NOMO-1 treated with dmso at 0.1 percent for 144 hours (cell line): ENCODE measurements at regions not wholly inside any gene's neighbourhood (a gene's known extent, or its start where the extent isn't known, plus 50 kb on each side); places are given as distances from the start of the nearest gene placed in this dataset.
"Not testable (repeated sequence)": the region's sequence is repeated elsewhere in the genome, so short reads cannot be mapped to it uniquely, and the experiment has no call there.

Source experiments
- DNase-seq: peaks from one replicate; lab custom pipeline; 2025; ENCODE audit not compliant: unreplicated experiment; lab: John Stamatoyannopoulos, UW

DNA sequence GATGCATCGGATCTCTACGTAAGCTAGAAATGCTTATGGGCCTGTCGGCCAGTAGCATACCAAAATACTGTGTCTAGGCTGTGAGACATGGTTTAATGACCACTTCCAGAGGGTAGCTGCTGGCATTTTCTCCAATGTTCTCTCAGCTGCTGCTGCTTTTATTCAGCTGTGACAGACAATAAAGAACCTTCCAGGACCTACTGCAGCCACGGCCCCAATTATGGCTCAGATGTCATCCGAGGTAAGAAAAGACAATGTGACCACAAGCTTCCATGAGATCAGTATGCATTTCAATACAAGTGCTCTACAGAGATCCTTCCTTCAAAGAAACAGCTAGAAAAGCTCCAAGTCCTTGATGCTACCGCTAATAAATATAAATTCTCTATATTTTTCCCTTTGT, 256.2 kb downstream of the SDHAF3 start:
- DNase-seq: no peak

DNA sequence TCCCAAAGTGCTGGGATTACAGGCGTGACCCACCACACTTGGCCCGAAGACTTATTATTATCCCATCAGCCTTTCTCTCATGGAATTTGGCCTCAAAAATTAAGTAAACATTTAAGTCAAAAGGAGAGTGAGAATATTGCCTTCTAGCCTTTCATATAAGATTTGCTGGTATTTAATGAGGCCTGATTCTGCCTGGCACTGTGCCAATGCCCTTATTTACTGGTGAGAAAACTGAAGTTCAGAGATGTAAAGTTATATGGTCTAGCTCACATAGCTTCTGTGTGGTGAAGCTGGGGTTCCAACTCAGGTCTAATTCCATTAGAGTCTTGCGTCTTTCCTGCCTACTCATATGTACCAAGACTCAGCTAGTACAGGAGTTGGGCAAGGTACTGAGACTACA, 260.2 kb downstream of the SDHAF3 start:
- DNase-seq: no peak

DNA sequence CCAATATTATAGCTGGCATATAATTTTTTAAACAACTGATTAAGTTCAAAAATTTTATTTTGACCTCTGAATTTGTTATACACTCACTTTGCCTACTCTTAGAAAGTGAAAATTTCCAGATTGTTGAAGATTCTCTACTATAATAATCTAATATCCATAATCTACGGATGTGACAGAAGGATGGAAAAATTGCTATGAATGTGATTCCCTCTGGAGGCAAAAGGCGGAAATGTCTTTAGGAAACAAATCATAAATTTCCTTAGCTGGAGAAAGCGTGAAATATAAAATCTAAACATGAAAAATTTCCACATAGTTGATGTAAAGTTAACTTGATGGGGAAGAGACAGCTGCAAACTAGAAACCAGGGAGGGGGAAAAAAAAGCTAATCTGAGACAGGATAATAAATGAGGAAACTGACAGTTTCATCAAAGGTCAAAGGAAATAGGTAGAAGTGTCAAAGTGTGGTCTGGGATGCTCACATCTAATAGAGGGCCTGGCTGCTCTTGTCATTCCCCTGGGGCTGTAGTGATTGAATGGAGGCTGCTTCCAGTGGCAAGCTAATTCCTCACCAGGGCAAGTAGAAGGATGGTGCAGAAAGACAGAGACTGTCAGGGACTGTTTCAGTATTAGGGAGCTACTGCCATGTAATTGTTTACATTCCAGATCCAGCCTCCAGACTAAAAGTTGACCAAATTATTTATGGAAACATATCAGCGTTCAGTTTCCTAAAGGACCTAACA, 264.5 kb downstream of the SDHAF3 start:
- DNase-seq: no peak

DNA sequence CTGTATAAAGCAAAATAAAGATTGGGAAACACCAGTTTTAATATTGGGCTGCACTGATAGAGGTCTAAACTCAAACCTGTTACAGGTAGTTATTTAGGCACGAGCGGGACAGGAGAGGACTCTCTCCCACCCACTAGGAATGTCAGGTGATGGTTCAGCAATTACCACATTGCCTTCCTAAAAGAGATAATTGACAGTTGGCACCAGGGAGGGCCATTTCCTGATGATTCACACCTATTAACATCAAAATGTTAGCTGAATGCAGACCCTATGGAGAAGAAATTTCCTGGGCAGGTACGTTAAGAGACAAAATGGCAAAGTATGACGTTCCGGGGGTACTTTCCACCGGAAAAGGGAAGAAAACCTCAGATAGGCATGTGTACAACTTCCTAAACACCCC, 272.6 kb downstream of the SDHAF3 start:
- no peak for DNase-seq

DNA sequence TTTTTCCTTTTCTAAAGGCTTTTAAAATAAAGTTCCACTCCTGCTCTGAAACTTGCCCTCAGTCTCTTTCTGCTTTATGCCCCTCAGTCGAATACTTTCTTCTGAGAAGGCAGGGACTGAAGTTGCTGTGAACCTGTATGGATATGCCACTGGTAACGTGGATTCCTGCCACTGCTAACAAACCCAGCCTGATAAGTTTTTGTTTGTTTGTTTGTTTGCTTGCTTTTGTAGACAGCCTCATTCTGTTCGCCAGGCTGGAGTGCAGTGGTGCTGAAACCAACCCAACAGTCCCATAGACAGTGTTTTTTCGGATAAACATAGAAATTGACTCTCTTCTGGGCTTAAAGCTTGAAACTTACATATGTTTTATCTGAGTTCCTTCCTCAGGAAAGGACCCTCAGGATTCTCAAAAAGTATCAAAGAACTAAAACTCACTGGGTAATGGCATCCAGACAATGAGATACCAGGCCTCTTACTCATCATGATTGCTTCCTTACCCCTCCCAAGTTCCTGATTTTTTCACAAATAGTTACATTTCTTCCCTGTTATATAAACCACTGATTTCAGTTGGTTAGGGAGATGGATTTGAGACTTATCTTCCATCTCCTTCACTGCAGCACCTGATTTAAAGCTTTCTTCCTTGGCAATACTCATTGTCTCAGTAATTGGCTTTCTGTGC, 273.6 kb downstream of the SDHAF3 start:
- no peak for DNase-seq

DNA sequence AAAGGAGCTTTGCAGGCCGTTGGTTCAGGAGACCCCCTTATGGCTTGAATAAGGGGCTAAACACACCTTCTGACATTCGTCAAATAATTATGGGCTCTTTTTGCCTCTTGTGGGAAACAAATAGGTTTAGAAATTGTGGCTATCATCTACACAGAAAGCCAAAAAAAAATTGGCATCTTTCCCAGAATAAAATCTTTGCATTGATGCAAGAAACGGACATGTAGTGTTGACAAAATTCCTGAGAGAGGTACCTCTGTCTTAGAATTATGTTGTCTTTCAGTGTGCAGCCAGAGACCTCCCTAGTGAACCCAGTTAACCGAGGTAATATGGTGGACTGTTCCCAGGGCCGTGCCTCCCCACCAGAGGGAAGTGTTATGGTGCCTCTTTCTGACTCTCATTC, 283.9 kb downstream of the SDHAF3 start:
- no peak for DNase-seq

DNA sequence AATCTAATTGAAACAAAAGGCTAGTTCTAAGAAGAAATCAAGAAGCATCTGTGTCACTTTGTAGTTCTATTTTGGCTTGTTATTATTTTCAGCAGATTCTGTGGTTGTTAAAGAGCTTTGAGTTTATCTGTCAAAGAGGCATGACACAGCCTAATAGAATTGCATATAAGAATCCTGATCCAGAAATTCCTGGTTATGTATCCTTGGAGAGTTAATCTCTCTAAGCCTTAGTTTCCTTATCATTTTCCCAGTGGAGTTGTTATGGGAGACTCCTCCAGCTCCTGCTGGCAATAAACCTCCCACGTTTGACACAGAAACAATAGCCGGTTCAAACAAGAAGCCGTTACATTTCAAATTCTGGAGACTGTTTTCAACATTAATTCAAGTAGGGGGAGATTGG, 288.3 kb downstream of the SDHAF3 start:
- no peak for DNase-seq

DNA sequence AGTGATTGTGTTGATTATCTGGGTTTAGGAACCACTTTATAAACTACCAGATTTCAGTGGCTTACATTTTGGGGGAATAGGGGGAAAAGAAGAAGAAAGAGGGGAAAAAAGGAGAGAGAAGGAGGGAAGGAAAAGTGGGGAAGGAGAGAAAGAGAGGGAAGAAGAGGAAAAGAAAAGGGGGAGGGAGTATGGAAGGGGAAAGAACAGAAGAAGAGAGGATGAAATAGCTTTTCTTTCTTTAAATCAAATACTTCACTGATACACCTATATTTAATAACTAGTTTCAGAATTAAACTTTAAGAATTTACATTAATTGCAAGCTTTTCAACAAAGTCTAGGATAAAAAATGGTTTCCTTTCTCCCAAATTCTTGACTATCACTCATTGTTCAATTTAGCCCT, 289.6 kb downstream of the SDHAF3 start:
- no peak for DNase-seq

DNA sequence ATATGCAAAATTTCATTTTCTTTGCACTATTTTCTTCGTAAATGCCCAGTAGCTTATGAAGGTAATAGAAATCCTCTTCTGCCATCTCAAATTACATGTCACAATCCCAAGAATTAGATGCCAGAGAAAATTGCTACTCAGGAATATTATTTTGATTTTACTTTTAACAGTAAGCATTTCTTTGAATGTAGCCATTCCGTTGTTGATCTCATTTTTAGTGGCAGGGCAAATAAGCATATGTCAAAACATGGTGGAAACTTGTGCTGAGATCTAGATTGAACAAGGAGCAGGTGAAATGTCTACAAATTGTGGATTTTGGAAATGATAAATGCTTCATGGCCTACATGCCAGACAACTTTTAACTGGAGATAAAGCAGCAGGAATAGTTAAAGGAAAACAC, 291.8 kb downstream of the SDHAF3 start:
- DNase-seq: no peak

DNA sequence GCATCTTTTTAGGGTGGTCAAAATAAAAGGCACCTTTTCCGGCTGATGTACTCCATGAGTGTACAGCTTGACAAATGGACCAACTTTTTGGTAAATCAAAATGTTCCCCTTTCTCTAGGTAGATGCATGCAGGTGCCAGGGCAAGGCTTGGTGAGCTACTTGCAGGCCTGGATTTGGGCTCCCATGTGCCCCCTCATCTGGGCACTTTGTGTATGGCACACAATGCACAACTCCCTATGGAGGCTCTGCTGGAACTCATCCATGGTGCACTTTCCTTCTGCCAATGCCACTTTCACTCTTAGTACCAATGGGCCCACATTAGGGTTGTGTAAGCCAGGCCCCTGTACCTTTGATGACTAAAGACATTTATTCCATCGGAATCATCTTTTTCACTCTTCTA, 300.8 kb downstream of the SDHAF3 start:
- DNase-seq: no peak

DNA sequence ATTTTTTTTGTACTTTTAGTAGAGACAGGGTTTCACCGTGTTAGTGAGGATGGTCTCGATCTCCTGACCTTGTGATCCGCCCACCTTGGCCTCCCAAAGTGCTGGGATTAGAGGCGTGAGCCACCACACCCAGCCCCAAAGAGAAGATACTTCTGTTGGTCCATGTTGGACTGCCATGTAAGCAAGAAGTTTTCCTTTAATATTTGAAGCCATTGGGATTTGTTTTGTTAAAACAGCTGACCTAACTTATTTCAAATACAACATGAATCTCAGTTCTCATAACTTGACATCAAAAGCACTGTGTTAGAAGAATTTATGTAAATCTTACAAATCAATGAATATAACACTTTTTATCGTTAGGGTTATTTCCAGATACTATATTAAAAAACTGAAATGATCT, 302.4 kb downstream of the SDHAF3 start:
- DNase-seq: no peak

DNA sequence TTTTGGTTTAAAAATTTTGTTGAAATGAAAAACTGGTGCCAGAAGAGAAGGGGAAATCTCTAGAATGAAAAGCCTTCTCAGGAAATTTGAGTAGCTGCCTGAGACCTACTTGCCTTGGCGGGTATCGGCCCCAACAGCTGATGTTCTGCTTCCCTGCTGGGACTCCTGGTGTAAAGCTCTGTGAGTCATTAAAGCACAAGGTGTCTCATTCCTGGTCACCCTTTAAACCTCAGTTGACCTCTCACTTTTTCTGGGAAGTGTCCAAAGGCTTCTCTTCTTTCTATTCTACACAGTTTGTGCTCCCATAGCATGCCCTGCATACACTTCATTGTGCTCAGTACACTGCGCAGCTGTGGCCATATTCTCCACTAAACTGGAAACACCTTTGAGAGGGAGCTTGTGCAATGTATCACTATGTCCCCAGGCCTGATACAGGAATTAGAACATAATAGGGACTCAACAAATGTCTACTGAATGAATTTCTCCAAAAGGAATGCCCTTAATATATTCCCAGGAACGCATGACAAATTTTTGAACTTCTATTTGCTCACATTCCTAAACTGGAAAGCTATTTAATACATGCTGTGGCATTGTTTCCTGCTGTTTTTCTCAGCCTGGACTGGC, 303.9 kb downstream of the SDHAF3 start:
- no peak for DNase-seq

DNA sequence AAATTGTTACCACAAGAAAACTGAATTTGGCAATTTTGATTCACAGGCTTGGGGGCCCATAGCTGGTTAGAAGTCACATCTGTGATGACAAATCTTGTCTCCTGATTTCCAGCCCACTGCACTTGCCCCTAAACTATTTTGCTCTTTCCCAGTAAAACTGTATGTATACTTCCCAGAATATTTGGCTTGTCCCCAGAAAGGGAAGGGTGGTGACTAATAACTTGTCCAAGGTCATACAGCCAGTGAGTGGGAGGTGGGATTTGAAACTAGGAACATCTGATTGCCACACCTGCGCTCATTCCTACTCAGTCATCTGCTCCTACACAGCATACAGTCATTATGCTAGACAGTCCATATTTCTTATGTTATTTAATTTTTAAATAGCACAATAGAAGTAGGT, 304.5 kb downstream of the SDHAF3 start:
- no peak for DNase-seq

DNA sequence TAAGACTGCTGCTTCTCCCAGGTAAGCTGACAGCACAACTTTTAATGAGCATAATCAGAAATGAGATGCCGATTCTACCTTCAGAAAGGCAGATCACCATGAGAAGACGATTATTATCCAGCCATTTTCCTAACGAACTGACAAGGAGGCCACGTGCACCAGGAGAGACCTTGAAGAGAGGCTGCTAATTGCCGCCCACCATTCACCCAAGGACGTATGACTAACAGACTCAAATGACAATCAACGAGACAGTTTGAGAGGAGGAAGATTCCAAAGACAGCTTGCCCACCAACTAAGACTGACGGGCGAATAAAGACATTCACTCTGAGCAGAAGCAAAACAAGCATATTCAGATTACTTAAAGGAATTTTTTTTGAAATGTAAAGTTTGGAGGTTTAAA, 301.9 kb upstream of the TAC1 start:
- no peak for DNase-seq

DNA sequence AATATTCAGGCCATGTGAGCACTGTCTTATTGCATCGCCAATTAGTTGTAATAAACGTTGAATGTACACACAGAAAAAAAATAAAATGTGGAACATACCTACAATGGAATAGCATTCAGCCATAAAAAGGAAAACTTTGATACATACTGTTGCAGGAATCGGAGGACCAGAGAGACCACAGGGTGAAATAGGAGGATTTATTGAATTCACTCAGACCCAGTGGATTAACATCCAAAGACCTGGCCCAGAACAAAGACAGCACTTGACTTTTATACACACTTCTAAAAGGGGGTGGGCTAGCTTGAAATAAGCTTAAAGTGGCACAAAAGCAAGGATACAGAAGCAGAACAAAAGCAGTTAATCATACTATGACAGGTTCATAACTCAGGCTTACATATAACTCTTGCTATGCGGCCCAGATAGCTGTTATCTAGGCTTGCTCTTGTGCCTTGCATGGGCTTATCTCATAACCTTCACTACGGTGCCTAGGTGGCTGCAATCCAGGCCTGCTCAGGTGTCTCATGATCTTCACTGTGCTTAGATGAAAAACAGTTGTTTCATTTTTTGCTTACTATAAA, 292.2 kb upstream of the TAC1 start:
- no peak for DNase-seq

DNA sequence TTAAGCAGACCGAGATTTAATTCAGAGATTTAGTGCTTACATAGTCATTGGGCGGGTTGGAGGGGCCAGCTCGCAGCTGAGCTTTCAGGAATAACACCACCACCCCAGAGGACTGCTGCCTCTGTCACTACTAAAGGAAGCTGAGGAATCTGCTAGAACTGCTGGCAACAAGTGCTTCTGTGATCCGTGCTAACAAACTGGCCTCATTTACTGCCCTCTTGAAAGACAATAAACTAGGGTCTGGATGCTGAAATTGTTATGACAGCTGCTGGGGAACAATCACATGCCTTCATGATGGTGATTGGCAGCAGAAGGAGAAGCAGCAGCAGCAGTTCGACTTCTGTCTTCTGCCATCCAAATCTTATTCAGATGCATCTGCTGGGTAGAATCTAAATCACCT, 285.5 kb upstream of the TAC1 start:
- DNase-seq: no peak

DNA sequence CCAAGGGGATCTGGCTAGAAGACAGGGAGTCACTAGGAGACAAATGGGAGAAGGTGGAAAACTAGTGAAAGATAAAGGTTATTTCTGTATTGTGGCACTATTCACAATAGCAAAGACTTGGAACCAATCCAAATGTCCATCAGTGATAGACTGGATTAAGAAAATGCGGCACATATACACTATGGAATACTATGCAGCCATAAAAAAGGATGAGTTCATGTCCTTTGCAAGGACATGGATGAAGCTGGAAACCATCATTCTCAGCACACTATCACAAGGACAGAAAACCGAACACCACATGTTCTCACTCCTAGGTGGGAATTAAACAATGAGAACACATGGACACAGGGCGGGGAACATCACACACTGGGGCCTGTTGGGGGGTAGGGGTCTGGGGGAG, 282.4 kb upstream of the TAC1 start:
- not testable (repeated sequence) for DNase-seq

DNA sequence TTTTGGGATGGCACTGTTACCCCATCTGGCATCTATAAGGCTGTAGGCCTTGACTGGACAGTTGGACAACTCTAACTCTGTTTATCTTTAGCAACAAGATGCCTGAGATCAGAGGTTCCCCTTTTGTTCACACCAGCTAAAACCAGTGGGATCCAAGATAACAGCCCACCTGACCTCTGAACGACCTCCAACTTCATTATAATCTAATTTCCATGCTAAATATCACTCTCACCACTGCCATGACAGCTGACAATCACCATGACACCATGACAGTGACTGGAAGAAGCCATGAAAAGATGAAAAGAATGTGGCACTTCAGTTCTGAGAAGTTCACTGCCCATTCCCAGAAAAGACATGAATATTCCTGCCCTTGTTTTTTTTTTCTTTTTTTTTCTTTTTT, 281.4 kb upstream of the TAC1 start:
- DNase-seq: no peak

DNA sequence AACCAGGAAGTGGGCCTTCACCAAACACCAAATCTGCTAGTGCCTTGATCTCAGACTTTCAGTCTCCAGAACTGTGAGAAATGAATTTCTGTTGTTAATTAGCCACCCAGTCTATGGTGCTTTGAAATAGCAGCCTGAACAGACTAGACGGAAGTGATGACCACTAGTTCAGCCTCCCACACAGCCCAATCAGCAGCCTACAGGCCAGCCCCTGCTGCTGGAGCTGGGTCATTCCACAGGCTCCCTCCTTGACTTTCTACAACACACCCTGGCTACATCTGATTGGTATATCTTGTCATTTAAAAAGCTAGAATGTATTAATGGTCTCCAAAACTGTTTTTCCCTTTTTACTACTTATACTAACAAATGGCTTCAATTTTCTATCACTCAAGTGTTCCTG, 277.2 kb upstream of the TAC1 start:
- no peak for DNase-seq

DNA sequence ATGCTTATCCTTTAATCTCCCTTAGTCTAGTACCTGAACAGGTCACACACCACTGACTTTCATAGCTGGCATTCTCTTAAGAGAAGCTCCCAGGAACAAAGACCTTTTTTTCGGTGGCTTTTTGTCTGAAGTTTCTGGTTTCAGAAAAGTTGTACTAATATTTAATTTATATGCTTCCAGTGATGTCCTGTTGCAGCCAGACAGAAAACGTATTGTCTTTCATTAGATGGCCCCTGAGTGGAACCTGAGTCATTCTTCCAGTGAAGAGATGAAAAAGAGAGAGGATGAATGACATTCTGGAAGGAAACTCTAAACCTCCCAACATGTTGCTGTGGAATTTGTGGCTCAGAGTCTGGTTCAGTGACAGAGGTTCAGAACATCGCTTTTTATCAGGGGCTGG, 274.8 kb upstream of the TAC1 start:
- DNase-seq: no peak

DNA sequence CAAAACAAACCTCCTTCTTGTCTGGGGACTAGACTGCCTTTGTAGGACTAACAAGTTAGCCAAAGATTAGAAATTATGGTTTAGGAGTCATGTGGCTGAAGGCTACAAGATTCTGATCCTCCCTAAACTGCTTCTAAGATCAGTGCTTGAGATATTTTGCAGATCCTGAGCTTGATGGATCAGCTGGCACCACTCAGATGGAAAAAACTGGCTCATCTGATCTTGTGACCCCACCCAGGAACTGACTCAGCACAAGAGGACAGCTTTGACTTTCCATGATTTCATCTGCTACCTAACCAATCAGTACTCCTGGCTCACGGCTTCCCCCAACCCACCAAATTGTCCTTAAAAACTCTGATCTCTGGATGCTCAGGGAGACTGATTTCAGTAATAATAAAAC, 271.5 kb upstream of the TAC1 start:
- no peak for DNase-seq

DNA sequence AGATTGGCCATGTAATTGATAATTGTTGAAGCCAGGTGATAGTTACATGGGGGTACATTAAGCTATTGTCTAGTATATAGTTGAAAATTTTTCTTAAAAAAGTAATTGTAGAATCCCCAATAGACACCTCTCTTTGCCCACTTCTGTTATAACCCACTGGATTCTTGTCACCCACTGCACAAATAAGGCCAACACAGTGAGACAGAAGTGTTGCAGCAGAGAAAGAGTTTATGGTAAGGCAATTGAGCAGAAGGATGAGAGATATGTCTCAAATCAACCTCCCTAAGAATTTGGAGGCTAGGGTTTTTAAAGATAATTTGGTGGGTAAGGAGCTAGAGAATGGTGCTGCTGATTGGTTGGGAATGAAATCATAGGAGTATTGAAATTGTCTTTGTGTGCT, 270.3 kb upstream of the TAC1 start:
- DNase-seq: no peak
